ENCODE measurements at regions not wholly inside any gene's neighbourhood (a gene's known extent, or its start where the extent isn't known, plus 50 kb on each side); places are given as distances from the start of the nearest gene placed in this dataset.

DNA sequence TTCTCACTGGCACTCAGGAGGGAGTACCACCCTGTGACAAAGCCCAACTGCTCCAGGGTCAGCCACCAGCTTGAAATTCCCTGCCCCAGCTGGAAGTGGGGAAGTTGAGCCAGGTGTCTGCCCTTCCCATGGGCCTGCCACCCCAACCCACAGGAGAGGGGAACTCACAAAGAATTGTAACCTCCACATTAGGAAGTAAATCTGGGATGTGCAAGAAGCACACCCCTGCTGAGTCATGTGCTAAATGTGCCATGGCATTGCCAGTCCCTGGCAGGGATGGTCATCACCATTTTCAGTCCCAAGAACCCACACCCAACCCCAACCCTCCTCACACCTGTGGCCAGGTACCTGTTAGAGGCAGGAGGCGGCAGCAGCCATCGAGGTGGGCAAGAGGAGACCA, 165.2 kb upstream of the THBS1 start (continued):
- no peak for TF ChIP-seq NFE2L1 (CRISPR knock-in tag; IDR thresholded peaks at IDR 0.05)
- TF ChIP-seq, protein P1, sequence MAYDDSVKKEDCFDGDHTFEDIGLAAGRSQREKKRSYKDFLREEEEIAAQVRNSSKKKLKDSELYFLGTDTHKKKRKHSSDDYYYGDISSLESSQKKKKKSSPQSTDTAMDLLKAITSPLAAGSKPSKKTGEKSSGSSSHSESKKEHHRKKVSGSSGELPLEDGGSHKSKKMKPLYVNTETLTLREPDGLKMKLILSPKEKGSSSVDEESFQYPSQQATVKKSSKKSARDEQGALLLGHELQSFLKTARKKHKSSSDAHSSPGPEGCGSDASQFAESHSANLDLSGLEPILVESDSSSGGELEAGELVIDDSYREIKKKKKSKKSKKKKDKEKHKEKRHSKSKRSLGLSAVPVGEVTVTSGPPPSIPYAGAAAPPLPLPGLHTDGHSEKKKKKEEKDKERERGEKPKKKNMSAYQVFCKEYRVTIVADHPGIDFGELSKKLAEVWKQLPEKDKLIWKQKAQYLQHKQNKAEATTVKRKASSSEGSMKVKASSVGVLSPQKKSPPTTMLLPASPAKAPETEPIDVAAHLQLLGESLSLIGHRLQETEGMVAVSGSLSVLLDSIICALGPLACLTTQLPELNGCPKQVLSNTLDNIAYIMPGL (CRISPR knock-in tag; IDR thresholded peaks at IDR 0.05): no peak
- TF ChIP-seq FOXP1 (CRISPR knock-in tag; IDR thresholded peaks at IDR 0.05; ENCODE audit: borderline replicate concordance): no peak
- no peak for TF ChIP-seq PREB (CRISPR knock-in tag; IDR thresholded peaks at IDR 0.05; ENCODE audit: borderline replicate concordance)

- Mint-ChIP-seq H3K4me1 (peaks cover 17% of the 10 kb centered on the region), H3K4me3 (no peak overlapping the region), H3K27me3 (ENCODE audit: low read depth) (peaks cover 12% of the 10 kb centered on the region), H3K27ac (no peak overlapping the region), H3K36me3 (peaks cover 35% of the 10 kb centered on the region), H3K9me3 (peaks cover 45% of the 10 kb centered on the region)
- ATAC-seq: no peak
- POLR2A ChIA-PET: no interaction called here
- CTCF ChIA-PET: no interaction called here
- no peak for DNase-seq (ENCODE audit: low spot score)
- no peak for TF ChIP-seq GTF2I (CRISPR knock-in tag; conservative IDR thresholded peaks at IDR 0.05)
- TF ChIP-seq ATF1 (CRISPR knock-in tag; IDR thresholded peaks at IDR 0.05): no peak
- no peak for TF ChIP-seq ZNF512 (CRISPR knock-in tag; IDR thresholded peaks at IDR 0.05; ENCODE audit: borderline replicate concordance)
- no peak for TF ChIP-seq SOX15 (CRISPR knock-in tag; IDR thresholded peaks at IDR 0.05)
- TF ChIP-seq, protein P2, sequence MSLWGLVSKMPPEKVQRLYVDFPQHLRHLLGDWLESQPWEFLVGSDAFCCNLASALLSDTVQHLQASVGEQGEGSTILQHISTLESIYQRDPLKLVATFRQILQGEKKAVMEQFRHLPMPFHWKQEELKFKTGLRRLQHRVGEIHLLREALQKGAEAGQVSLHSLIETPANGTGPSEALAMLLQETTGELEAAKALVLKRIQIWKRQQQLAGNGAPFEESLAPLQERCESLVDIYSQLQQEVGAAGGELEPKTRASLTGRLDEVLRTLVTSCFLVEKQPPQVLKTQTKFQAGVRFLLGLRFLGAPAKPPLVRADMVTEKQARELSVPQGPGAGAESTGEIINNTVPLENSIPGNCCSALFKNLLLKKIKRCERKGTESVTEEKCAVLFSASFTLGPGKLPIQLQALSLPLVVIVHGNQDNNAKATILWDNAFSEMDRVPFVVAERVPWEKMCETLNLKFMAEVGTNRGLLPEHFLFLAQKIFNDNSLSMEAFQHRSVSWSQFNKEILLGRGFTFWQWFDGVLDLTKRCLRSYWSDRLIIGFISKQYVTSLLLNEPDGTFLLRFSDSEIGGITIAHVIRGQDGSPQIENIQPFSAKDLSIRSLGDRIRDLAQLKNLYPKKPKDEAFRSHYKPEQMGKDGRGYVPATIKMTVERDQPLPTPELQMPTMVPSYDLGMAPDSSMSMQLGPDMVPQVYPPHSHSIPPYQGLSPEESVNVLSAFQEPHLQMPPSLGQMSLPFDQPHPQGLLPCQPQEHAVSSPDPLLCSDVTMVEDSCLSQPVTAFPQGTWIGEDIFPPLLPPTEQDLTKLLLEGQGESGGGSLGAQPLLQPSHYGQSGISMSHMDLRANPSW (CRISPR knock-in tag; conservative IDR thresholded peaks at IDR 0.05; ENCODE audit: low read depth): no peak
- TF ChIP-seq ESRRA (CRISPR knock-in tag; IDR thresholded peaks at IDR 0.05; ENCODE audit: borderline replicate concordance): no peak
- no peak for TF ChIP-seq ZNF396 (CRISPR knock-in tag; IDR thresholded peaks at IDR 0.05; ENCODE audit: borderline replicate concordance)
- no peak for TF ChIP-seq HMGA2 (CRISPR knock-in tag; IDR thresholded peaks at IDR 0.05)
- TF ChIP-seq IRF2 (CRISPR knock-in tag; IDR thresholded peaks at IDR 0.05; ENCODE audit: borderline replicate concordance, low read depth): no peak
Observed at GRCh38 chr15:39416258-39416657, 164.6 kb upstream of the THBS1 start.

DNA sequence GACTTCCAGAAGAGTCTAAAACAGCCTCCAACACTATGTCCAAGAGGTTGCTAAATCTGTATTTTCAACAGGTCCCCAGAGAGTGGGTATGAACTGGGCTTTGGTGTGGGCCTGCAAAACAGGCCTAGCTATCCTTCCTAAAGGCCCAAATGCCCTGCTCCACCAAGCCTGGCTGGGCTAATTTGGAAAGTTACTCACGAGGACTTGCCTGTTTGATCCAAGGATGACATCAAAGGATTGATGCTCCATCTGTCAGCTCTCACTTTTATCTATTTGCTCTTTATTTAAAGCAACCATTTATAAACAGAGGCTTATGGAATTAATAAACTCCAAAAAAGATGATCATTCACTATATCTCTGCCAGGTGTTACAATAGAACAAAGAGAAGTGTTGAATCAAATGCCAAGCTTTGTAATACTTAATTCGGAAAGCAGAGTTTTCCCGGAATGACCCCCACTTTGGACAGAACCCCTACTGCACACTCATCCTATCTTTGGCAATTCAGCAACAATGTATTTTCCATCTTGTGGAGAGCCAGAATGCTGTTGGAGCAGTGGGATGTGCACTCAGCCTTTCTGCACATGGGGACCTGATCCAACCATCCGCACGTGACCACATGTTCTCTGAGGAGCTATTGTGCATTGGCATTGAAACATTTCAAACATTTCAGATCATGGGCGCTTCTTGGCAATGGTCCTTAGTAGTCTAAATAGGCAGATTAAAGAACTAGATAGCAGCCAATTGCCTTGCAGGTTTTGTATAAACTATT, 163.3 kb upstream of the THBS1 start:
- Mint-ChIP-seq H3K9me3 (peaks cover 45% of the 10 kb centered on the region), H3K27ac (no peak overlapping the region), H3K4me3 (no peak overlapping the region), H3K27me3 (ENCODE audit: low read depth) (peaks cover 12% of the 10 kb centered on the region), H3K36me3 (peaks cover 35% of the 10 kb centered on the region), H3K4me1 (peaks cover 17% of the 10 kb centered on the region)
- no peak for DNase-seq (ENCODE audit: low spot score)
- CTCF ChIA-PET: no interaction called here
- POLR2A ChIA-PET: no interaction called here
- ATAC-seq: no peak
- TF ChIP-seq FOXK1 (CRISPR knock-in tag; IDR thresholded peaks at IDR 0.05) (no peak), E2F5 (CRISPR knock-in tag; IDR thresholded peaks at IDR 0.05) (no peak), NR3C1 (CRISPR knock-in tag; conservative IDR thresholded peaks at IDR 0.05; ENCODE audit: low read depth) (no peak), CREM (CRISPR knock-in tag; IDR thresholded peaks at IDR 0.05) (no peak), ATF1 (CRISPR knock-in tag; IDR thresholded peaks at IDR 0.05) (no peak), ZNF263 (CRISPR knock-in tag; IDR thresholded peaks at IDR 0.05; ENCODE audit: low read depth) (no peak), ZNF317 (CRISPR knock-in tag; IDR thresholded peaks at IDR 0.05; ENCODE audit: borderline replicate concordance, low read depth) (no peak)
- TF ChIP-seq, protein P3, sequence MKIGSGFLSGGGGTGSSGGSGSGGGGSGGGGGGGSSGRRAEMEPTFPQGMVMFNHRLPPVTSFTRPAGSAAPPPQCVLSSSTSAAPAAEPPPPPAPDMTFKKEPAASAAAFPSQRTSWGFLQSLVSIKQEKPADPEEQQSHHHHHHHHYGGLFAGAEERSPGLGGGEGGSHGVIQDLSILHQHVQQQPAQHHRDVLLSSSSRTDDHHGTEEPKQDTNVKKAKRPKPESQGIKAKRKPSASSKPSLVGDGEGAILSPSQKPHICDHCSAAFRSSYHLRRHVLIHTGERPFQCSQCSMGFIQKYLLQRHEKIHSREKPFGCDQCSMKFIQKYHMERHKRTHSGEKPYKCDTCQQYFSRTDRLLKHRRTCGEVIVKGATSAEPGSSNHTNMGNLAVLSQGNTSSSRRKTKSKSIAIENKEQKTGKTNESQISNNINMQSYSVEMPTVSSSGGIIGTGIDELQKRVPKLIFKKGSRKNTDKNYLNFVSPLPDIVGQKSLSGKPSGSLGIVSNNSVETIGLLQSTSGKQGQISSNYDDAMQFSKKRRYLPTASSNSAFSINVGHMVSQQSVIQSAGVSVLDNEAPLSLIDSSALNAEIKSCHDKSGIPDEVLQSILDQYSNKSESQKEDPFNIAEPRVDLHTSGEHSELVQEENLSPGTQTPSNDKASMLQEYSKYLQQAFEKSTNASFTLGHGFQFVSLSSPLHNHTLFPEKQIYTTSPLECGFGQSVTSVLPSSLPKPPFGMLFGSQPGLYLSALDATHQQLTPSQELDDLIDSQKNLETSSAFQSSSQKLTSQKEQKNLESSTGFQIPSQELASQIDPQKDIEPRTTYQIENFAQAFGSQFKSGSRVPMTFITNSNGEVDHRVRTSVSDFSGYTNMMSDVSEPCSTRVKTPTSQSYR (CRISPR knock-in tag; IDR thresholded peaks at IDR 0.05): no peak
- TF ChIP-seq, protein P1 (CRISPR knock-in tag; IDR thresholded peaks at IDR 0.05): no peak
